Ishikawa (cell line): ENCODE measurements at regions not wholly inside any gene's neighbourhood (a gene's known extent, or its start where the extent isn't known, plus 50 kb on each side); places are given as distances from the start of the nearest gene placed in this dataset.

Experiments
- CEBPB ChIP-seq: IDR thresholded peaks from 2 replicates; pipeline ENCODE4 v1.6.1; 2012
- CREB1 ChIP-seq: IDR thresholded peaks from 2 replicates; pipeline ENCODE4 v1.6.1; 2012; ENCODE audit warnings: low read depth
- EGR1 ChIP-seq: IDR thresholded peaks from 2 replicates; pipeline ENCODE4 v1.6.1; 2012
- EP300 ChIP-seq: IDR thresholded peaks from 2 replicates; pipeline ENCODE4 v1.6.1; 2012; ENCODE audit warnings: borderline replicate concordance
- FOXM1 ChIP-seq: IDR thresholded peaks from 2 replicates; pipeline ENCODE4 v1.6.1; 2012; ENCODE audit warnings: low read depth, borderline replicate concordance
- MAX ChIP-seq: IDR thresholded peaks from 2 replicates; pipeline ENCODE4 v1.6.1; 2012
- NFIC ChIP-seq: IDR thresholded peaks from 2 replicates; pipeline ENCODE4 v1.6.1; 2012
- RAD21 ChIP-seq: IDR thresholded peaks from 2 replicates; pipeline ENCODE4 v1.6.1; 2012; ENCODE audit warnings: low read depth
- REST ChIP-seq: IDR thresholded peaks from 2 replicates; pipeline ENCODE4 v1.6.1; 2012; ENCODE audit warnings: low read depth, mild to moderate bottlenecking
- TAF1 ChIP-seq: IDR thresholded peaks from 2 replicates; pipeline ENCODE4 v1.6.1; 2012; ENCODE audit warnings: low read depth, mild to moderate bottlenecking
- TCF12 ChIP-seq: IDR thresholded peaks from 2 replicates; pipeline ENCODE4 v1.6.1; 2012; ENCODE audit warnings: low read depth
- TEAD4 ChIP-seq: IDR thresholded peaks from 2 replicates; pipeline ENCODE4 v1.6.1; 2012
- USF1 ChIP-seq: IDR thresholded peaks from 2 replicates; pipeline ENCODE4 v1.6.1; 2012
- YY1 ChIP-seq: IDR thresholded peaks from 2 replicates; pipeline ENCODE4 v1.6.1; 2012; ENCODE audit warnings: low read depth
- ZBTB7A ChIP-seq: IDR thresholded peaks from 2 replicates; pipeline ENCODE4 v1.6.1; 2012; ENCODE audit warnings: low read depth

- TF ChIP-seq MAX (no peak), EGR1 (no peak), TAF1 (no peak), ZBTB7A (no peak), TEAD4 (no peak), CEBPB (no peak), REST (no peak), CREB1 (no peak), TCF12 (no peak), RAD21 (no peak), YY1 (no peak), NFIC (no peak), EP300 (no peak), USF1 (no peak), FOXM1 (no peak)
Observed at GRCh38 chr5:88118179-88118578, 150.5 kb downstream of the TMEM161B start.

GRCh38 chr5:88117546-88117945, 151.1 kb downstream of the TMEM161B start:
- no peak for TF ChIP-seq EGR1
- no peak for TF ChIP-seq TCF12
- no peak for TF ChIP-seq CREB1
- TF ChIP-seq EP300: no peak
- TF ChIP-seq CEBPB: no peak
- no peak for TF ChIP-seq NFIC
- no peak for TF ChIP-seq MAX
- TF ChIP-seq REST: no peak
- TF ChIP-seq YY1: no peak
- no peak for TF ChIP-seq TEAD4
- no peak for TF ChIP-seq USF1
- TF ChIP-seq RAD21: no peak

- TF ChIP-seq NFIC (no peak), YY1 (no peak), REST (no peak), MAX (no peak), EP300 (no peak), FOXM1 (no peak), TAF1 (no peak), ZBTB7A (no peak), RAD21 (no peak), EGR1 (no peak), TEAD4 (no peak)
Observed at GRCh38 chr5:88116396-88116795, 152.2 kb downstream of the TMEM161B start.

GRCh38 chr5:88115211-88115610, 153.4 kb downstream of the TMEM161B start:
- TF ChIP-seq ZBTB7A (no peak), TAF1 (no peak), USF1 (no peak), MAX (no peak), RAD21 (no peak), CREB1 (no peak), YY1 (no peak), FOXM1 (no peak), EP300 (no peak), CEBPB (no peak), NFIC (no peak), EGR1 (no peak), TEAD4 (no peak), REST (no peak), TCF12 (no peak)
